ENCODE measurements at regions not wholly inside any gene's neighbourhood (a gene's known extent, or its start where the extent isn't known, plus 50 kb on each side); places are given as distances from the start of the nearest gene placed in this dataset.

DNA sequence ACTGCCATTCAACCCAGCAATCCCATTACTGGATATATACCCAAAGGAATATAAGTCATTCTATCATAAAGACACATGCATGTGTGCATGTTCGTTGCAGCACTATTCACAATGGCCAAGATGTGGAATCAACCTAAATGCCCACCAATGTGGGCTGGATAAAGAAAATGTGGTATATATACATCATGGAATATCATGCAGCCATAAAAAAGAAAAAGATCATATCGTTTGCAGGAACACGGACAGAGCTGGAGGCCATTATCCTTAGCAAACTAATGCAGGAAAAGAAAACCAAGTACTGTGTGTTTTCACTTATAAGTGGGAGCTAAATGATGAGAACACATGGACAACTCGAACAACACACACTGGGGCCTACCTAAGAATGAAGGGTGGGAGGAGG, 123.7 kb downstream of the CDC7 start:
- Histone ChIP-seq H3K4me2 (no peak overlapping the region), H3K36me3 (no peaks in the 10 kb centered on the region), H3K4me1 (no peaks in the 10 kb centered on the region), H3K27ac (no peak overlapping the region), H4K20me1 (no peaks in the 10 kb centered on the region), H3K4me3 (no peak overlapping the region), H3K27me3 (no peaks in the 10 kb centered on the region), H3K9ac (no peak overlapping the region), H3K9me3 (replicated peaks in 1 of 11) (peaks cover 0 to 9% (median 0%) of the 10 kb centered on the region in 11 experiments; a peak in 4 of 22 replicates)
- TF ChIP-seq Cebpa-rat (IDR thresholded peaks at IDR 0.05), result no peak
